GM12878 (cell line): ENCODE measurements at regions not wholly inside any gene's neighbourhood (a gene's known extent, or its start where the extent isn't known, plus 50 kb on each side); places are given as distances from the start of the nearest gene placed in this dataset.

Experiments
- EP300 ChIP-seq, 2 experiments: fragments of 150-350 bp in 1 of 2; IDR thresholded peaks; 2 replicates each; pipeline ENCODE4 v1.6.1; 2011 to 2012; ENCODE audit warnings: low read depth in 2 of 2, low read length in 2 of 2, borderline replicate concordance in 1 of 2, improper control_type of control experiment in 1 of 2, inconsistent platforms in 1 of 2; ENCODE audit not compliant: control insufficient read depth in 1 of 2
- SMAD1 ChIP-seq: fragments of 450-650 bp; IDR thresholded peaks from 2 replicates; pipeline ENCODE4 v1.6.1; 2018; ENCODE audit warnings: mild to moderate bottlenecking, low read depth; ENCODE audit not compliant: partially characterized antibody

DNA sequence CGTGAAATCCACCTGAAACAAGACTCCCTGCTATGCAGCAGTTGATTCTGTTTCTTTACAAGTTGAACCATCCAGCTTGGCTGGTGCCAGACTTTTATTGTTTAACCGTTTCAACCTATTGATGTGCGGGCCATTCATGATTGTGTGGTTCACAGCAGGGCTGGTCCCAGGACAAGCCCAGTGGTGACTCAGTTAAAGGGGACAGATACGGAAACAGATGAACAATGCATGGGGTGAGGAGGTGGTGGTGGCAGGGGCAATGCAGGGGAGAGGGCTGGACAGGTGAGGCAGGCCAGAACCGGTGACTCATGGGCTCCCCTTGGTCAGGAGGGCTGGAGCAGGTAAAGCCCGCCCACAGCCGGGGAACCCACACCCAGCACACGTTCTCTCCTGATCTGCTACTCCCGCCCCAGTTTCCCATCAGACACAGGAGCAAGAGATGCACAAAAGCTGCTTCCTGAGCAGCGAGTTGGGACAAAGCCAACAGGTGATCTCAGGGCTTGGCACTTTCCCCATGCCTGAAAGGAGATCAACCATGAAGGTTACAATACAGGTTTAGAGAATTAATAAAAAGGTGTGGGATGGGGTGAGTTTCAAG is 232.2 kb downstream of the LY86 start:
- TF ChIP-seq SMAD1, result no peak
- TF ChIP-seq EP300 (IDR thresholded peaks at IDR 0.05; ENCODE audit: borderline replicate concordance in 1 of 2, control insufficient read depth in 1 of 2, low read depth in 2 of 2, low read length in 2 of 2), result no peak
